Activated T-cell treated with anti-CD3 and anti-CD28 coated beads, Interleukin-2, amount 50 U/mL, for 72 hours (primary cell): ENCODE measurements at regions not wholly inside any gene's neighbourhood (a gene's known extent, or its start where the extent isn't known, plus 50 kb on each side); places are given as distances from the start of the nearest gene placed in this dataset.
A peak's percentile ranks its signal among the peaks of the same experiment; 100 is the strongest.

Experiments
- ATAC-seq, 2 donors: fragments of 150-1000 bp; cut with Tn5 transposase; replicated peaks in 1 of 2; 2 replicates each; pipeline ENCODE4 v1.10.0; 2021; ENCODE audit warnings: moderate library complexity in 2 of 2, mild to moderate bottlenecking in 1 of 2
- DNase-seq, 2 donors: peaks; one replicate each; pipeline ENCODE4 v3.0.0; 2021 to 2022; ENCODE audit warnings: mixed read lengths in 1 of 2
- H3K27ac Mint-ChIP-seq: one replicate; pipeline ENCODE4 v1.8.0; 2022; ENCODE audit warnings: mild to moderate bottlenecking, moderate library complexity, mixed read lengths
- H3K27me3 Mint-ChIP-seq: one replicate; pipeline ENCODE4 v1.8.0; 2022; ENCODE audit warnings: low read depth, mixed read lengths
- H3K36me3 Mint-ChIP-seq, 2 donors: one replicate each; pipeline ENCODE4 v1.8.0; 2022; ENCODE audit warnings: mixed read lengths in 2 of 2, mild to moderate bottlenecking in 1 of 2; ENCODE audit not compliant: insufficient read depth in 2 of 2
- H3K4me1 Mint-ChIP-seq: one replicate; pipeline ENCODE4 v1.8.0; 2022; ENCODE audit warnings: low read depth, mixed read lengths
- H3K4me3 Mint-ChIP-seq, 2 donors: one replicate each; pipeline ENCODE4 v1.8.0; 2022; ENCODE audit warnings: mild to moderate bottlenecking in 2 of 2, mixed read lengths in 2 of 2, moderate library complexity in 2 of 2
- H3K9me3 Mint-ChIP-seq, 2 donors: one replicate each; pipeline ENCODE4 v1.8.0; 2022; ENCODE audit warnings: mixed read lengths in 2 of 2

GRCh38 chr14:38882533-38882932, 220.5 kb downstream of the SEC23A start:
- Mint-ChIP-seq H3K4me3 (no peak overlapping the region), H3K36me3 (no peaks in the 10 kb centered on the region), H3K27me3 (peaks cover 24% of the 10 kb centered on the region), H3K9me3 (no peaks in the 10 kb centered on the region), H3K27ac (no peak overlapping the region), H3K4me1 (no peaks in the 10 kb centered on the region)
- ATAC-seq (no peak), DNase-seq (no peak)

- peaks cover 29% of the 10 kb centered on the region for H3K27me3 Mint-ChIP-seq
- H3K4me3 Mint-ChIP-seq = no peak overlapping the region
- H3K36me3 Mint-ChIP-seq = no peaks in the 10 kb centered on the region
- ATAC-seq (no peak), DNase-seq (no peak)
- H3K9me3 Mint-ChIP-seq = no peaks in the 10 kb centered on the region
- no peak overlapping the region for H3K27ac Mint-ChIP-seq
- no peaks in the 10 kb centered on the region for H3K4me1 Mint-ChIP-seq
Measured at GRCh38 chr14:38880643-38881524, 222.2 kb downstream of the SEC23A start.

- DNase-seq = no peak
- H3K27ac Mint-ChIP-seq = peak overlapping the region; percentile 31
- no peak overlapping the region for H3K4me3 Mint-ChIP-seq
- H3K36me3 Mint-ChIP-seq = no peaks in the 10 kb centered on the region
- ATAC-seq = no peak
- peaks cover 29% of the 10 kb centered on the region for H3K27me3 Mint-ChIP-seq
- no peaks in the 10 kb centered on the region for H3K4me1 Mint-ChIP-seq
- H3K9me3 Mint-ChIP-seq = no peaks in the 10 kb centered on the region
Measured at GRCh38 chr14:38877744-38878388, 225.2 kb downstream of the SEC23A start.

- no peak for DNase-seq
- Mint-ChIP-seq H3K27me3 (peaks cover 27% of the 10 kb centered on the region), H3K4me3 (no peak overlapping the region)
Measured at GRCh38 chr14:38874721-38875120, 228.3 kb downstream of the SEC23A start.

GRCh38 chr14:38873941-38874612, 229.0 kb downstream of the SEC23A start:
- Mint-ChIP-seq H3K27ac (no peak overlapping the region), H3K27me3 (peaks cover 21% of the 10 kb centered on the region)
- DNase-seq = no peak

More at GRCh38 chr14:38874721-38875120, 228.3 kb downstream of the SEC23A start:
- no peak for ATAC-seq
- H3K36me3 Mint-ChIP-seq = no peaks in the 10 kb centered on the region
- no peaks in the 10 kb centered on the region for H3K4me1 Mint-ChIP-seq
- no peaks in the 10 kb centered on the region for H3K9me3 Mint-ChIP-seq
- H3K27ac Mint-ChIP-seq = no peak overlapping the region

GRCh38 chr14:38870296-38870836, 232.7 kb downstream of the SEC23A start:
- ATAC-seq = no peak
- no peak for DNase-seq
- no peak overlapping the region for H3K4me3 Mint-ChIP-seq
- H3K27me3 Mint-ChIP-seq = no peaks in the 10 kb centered on the region
- H3K4me1 Mint-ChIP-seq = no peaks in the 10 kb centered on the region
- H3K9me3 Mint-ChIP-seq = no peaks in the 10 kb centered on the region
- no peak overlapping the region for H3K27ac Mint-ChIP-seq
- no peaks in the 10 kb centered on the region for H3K36me3 Mint-ChIP-seq

More at GRCh38 chr14:38873941-38874612, 229.0 kb downstream of the SEC23A start:
- Mint-ChIP-seq H3K4me3 (no peak overlapping the region), H3K9me3 (no peaks in the 10 kb centered on the region), H3K4me1 (no peaks in the 10 kb centered on the region), H3K36me3 (no peaks in the 10 kb centered on the region)
- no peak for ATAC-seq

- DNase-seq = no peak
- Mint-ChIP-seq H3K4me3 (no peak overlapping the region), H3K36me3 (peaks cover 0 to 1% of the 10 kb centered on the region in 2 donors), H3K27me3 (no peaks in the 10 kb centered on the region), H3K9me3 (peaks cover 0 to 2% of the 10 kb centered on the region in 2 donors), H3K4me1 (no peaks in the 10 kb centered on the region), H3K27ac (no peak overlapping the region)
- no peak for ATAC-seq
Measured at GRCh38 chr14:38868399-38869290, 234.4 kb downstream of the SEC23A start.

GRCh38 chr14:38867561-38868150, 235.4 kb downstream of the SEC23A start:
- peak; percentile 55 to 56 for DNase-seq
- Mint-ChIP-seq H3K36me3 (peaks cover 0 to 1% of the 10 kb centered on the region in 2 donors), H3K4me3 (no peak overlapping the region), H3K27ac (no peak overlapping the region), H3K27me3 (no peaks in the 10 kb centered on the region), H3K9me3 (peaks cover 0 to 2% of the 10 kb centered on the region in 2 donors), H3K4me1 (no peaks in the 10 kb centered on the region)
- peak; percentile 70 to 71 for ATAC-seq

- no peaks in the 10 kb centered on the region for H3K4me1 Mint-ChIP-seq
Measured at GRCh38 chr14:38866461-38866860, 236.6 kb downstream of the SEC23A start.

GRCh38 chr14:38862366-38862765, 240.7 kb downstream of the SEC23A start:
- no peaks in the 10 kb centered on the region for H3K27me3 Mint-ChIP-seq
- ATAC-seq = no peak
- H3K4me3 Mint-ChIP-seq = no peak overlapping the region
- H3K36me3 Mint-ChIP-seq = peaks cover 0 to 1% of the 10 kb centered on the region in 2 donors
- no peak for DNase-seq
- H3K4me1 Mint-ChIP-seq = no peaks in the 10 kb centered on the region
- no peak overlapping the region for H3K27ac Mint-ChIP-seq
- peaks cover 0 to 2% of the 10 kb centered on the region in 2 donors for H3K9me3 Mint-ChIP-seq

More at GRCh38 chr14:38866461-38866860, 236.6 kb downstream of the SEC23A start:
- no peak overlapping the region for H3K27ac Mint-ChIP-seq
- ATAC-seq (no peak), DNase-seq (no peak)
- peaks cover 0 to 2% of the 10 kb centered on the region in 2 donors for H3K9me3 Mint-ChIP-seq
- no peaks in the 10 kb centered on the region for H3K27me3 Mint-ChIP-seq
- peaks cover 0 to 1% of the 10 kb centered on the region in 2 donors for H3K36me3 Mint-ChIP-seq
- H3K4me3 Mint-ChIP-seq = no peak overlapping the region

GRCh38 chr14:38860530-38860929, 242.5 kb downstream of the SEC23A start:
- Mint-ChIP-seq H3K4me1 (no peaks in the 10 kb centered on the region), H3K9me3 (peaks cover 0 to 2% of the 10 kb centered on the region in 2 donors), H3K4me3 (no peak overlapping the region), H3K27ac (no peak overlapping the region), H3K36me3 (peaks cover 0 to 1% of the 10 kb centered on the region in 2 donors), H3K27me3 (no peaks in the 10 kb centered on the region)
- DNase-seq (no peak), ATAC-seq (no peak)

GRCh38 chr14:38856798-38857197, 246.2 kb downstream of the SEC23A start:
- Mint-ChIP-seq H3K4me1 (no peaks in the 10 kb centered on the region), H3K9me3 (no peaks in the 10 kb centered on the region), H3K4me3 (no peak overlapping the region), H3K36me3 (no peaks in the 10 kb centered on the region), H3K27ac (no peak overlapping the region), H3K27me3 (no peaks in the 10 kb centered on the region)
- DNase-seq (no peak), ATAC-seq (no peak)
